ENCODE measurements at regions not wholly inside any gene's neighbourhood (a gene's known extent, or its start where the extent isn't known, plus 50 kb on each side); places are given as distances from the start of the nearest gene placed in this dataset.

DNA sequence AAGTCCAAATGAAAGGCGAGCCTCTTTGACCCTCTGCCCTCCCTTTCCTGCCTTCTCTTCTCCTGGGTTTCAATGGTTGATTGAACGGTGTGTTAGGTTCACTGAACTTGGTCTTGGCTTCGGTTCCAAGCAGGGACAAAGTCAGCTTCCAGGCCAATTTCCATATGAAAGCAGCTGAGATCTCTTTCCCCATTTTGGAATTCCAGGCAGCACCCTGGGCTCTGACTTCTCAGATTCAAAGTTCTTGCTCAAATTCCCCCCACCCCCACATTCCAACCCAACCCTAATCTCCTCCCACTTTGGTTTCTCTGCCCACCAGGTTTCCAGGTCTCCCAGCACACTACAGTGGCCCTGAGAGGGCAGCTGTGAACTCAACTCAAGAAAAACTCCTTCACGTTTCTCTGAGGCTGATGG, 231.0 kb downstream of the INSIG2 start:
- no peak overlapping the region for H3K4me3 ChIP-seq (ENCODE audit: low read depth, low read length)
- TF ChIP-seq, protein P1, sequence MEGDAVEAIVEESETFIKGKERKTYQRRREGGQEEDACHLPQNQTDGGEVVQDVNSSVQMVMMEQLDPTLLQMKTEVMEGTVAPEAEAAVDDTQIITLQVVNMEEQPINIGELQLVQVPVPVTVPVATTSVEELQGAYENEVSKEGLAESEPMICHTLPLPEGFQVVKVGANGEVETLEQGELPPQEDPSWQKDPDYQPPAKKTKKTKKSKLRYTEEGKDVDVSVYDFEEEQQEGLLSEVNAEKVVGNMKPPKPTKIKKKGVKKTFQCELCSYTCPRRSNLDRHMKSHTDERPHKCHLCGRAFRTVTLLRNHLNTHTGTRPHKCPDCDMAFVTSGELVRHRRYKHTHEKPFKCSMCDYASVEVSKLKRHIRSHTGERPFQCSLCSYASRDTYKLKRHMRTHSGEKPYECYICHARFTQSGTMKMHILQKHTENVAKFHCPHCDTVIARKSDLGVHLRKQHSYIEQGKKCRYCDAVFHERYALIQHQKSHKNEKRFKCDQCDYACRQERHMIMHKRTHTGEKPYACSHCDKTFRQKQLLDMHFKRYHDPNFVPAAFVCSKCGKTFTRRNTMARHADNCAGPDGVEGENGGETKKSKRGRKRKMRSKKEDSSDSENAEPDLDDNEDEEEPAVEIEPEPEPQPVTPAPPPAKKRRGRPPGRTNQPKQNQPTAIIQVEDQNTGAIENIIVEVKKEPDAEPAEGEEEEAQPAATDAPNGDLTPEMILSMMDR (IDR thresholded peaks at IDR 0.05; ENCODE audit: low read depth, low read length): no peak

DNA sequence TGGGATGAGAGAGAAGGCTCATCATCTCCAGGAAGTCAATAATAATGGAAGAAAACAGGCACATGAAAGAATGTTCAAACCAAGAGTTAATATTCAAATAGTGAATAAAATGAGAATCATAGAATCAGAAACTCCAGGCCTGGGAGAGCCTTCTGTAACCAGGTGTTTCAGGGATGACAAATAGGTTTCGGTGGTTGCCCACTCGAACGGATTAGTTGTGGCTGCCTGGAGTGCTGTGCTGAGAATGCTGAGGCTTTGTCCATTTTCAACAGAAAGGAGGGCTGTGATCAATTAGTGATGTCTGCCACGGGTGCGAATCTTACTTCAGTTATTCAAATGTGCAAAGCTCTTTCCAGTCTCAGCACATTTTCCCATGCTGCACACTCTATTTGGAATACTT, 227.3 kb downstream of the INSIG2 start:
- H3K4me3 ChIP-seq (ENCODE audit: low read depth, low read length): no peak overlapping the region

DNA sequence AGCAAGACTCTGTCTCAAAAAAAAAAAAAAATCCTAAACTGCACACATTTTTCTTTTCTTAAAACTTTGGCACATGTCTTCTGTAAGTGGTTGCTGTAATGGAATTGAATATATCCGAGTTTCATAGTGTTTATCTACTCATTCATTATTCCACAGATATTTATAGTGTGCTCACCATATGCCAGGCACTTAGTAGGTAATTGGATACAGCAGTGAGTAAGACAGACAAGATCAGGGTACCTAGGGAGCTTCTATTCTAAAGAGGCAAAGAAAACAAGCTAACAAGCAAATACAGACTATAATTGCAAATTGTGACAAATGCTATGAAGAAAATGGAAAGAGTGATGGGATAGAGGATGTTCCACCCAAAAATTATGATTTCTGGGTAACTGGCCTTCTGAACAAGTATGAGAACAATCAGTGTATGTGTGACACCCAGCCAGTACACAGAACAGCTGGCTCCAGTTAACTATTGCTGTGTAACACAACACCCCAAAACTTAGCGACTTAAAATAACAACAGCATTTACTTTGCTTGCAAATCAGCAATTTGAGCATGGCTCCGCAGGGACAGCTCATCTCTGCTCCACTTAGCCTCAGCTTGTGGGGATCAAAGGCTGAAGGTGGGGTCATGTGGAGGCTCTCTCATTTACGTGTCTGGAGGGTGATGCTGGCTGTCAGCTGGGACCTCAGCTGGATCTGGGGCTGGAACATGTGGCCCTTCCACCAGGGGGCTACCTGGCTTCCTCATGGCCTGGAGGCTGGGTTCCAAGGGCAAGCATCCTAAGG, 224.9 kb downstream of the INSIG2 start:
- TF ChIP-seq, protein P1 (IDR thresholded peaks at IDR 0.05; ENCODE audit: low read depth, low read length): no peak
- H3K4me3 ChIP-seq (ENCODE audit: low read depth, low read length): no peak overlapping the region

More for the DNA sequence above, 227.3 kb downstream of the INSIG2 start:
- TF ChIP-seq, protein P1 (IDR thresholded peaks at IDR 0.05; ENCODE audit: low read depth, low read length): no peak

DNA sequence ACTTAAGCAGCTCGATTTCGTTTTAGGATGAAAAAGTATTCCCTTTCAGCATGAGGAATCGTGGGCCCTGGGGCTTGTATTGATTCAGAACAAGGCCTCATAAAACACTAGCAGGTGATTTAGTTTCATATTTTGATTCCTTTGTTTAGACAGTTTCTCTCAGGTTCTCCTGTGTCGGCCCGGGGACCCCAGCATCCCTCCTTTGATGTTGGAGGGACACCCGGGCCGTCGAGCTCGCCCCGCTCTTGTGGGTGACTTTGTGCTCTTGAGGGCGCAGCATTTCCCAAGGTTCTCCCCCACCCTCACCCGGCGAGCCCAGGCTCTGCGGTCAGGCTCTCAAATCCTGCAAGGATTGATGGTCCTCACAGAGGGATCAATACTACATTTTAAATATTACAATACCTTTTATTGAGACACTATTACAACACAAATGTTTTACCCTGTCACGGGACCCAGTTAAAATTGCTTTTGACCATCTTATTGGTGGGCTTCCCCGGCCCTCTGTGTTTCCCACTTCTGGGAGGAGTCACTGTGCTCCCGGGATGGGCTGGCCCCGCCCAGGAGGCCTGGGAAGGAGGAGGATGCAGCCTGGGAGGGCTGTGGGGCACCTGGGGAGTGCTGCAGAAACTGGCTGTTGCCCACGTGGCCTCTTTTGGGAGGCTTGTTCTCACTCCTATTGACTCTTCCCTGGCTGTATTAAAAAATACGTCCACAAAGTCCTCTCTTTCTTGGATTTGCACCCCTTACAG, 222.6 kb downstream of the INSIG2 start:
- TF ChIP-seq, protein P1 (IDR thresholded peaks at IDR 0.05; ENCODE audit: low read depth, low read length): no peak
- no peak overlapping the region for H3K4me3 ChIP-seq (ENCODE audit: low read depth, low read length)

DNA sequence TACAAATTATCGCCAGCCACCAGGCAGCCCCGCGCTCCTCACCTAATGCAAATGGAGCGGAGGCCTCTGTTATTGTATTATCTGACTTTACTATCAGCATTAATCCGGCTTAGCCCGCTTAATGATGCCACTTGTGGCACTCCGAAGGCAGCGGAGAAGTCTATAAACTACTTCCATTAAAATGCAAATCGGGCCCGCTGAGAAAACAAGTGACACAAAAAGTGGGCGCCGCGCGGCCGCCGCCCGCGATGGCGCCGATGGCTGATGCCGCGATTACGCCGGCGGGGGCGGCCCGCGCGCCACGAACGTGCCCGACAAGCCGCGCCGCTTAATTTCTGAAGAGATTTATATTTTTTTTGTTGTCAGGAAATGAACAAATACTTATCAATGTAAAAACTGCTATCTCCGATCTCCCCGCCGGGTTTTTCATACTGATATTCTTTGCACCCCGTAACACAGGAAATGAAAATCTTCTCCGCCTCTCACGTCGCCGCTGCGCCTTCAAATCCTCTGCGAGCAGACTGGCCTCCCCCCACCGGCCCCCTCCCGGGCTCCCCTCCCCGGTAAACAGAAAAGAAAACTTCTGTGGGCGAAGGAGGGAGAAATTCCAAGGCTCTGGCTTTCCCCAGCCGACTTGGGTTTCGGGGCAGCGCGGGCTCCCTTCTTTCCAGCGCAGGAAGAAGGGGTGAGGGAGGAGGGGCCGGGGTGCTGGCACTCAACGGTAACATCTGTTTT, 221.8 kb downstream of the INSIG2 start:
- TF ChIP-seq, protein P1 (IDR thresholded peaks at IDR 0.05; ENCODE audit: low read depth, low read length): no peak
- no peak overlapping the region for H3K4me3 ChIP-seq (ENCODE audit: low read depth, low read length)

DNA sequence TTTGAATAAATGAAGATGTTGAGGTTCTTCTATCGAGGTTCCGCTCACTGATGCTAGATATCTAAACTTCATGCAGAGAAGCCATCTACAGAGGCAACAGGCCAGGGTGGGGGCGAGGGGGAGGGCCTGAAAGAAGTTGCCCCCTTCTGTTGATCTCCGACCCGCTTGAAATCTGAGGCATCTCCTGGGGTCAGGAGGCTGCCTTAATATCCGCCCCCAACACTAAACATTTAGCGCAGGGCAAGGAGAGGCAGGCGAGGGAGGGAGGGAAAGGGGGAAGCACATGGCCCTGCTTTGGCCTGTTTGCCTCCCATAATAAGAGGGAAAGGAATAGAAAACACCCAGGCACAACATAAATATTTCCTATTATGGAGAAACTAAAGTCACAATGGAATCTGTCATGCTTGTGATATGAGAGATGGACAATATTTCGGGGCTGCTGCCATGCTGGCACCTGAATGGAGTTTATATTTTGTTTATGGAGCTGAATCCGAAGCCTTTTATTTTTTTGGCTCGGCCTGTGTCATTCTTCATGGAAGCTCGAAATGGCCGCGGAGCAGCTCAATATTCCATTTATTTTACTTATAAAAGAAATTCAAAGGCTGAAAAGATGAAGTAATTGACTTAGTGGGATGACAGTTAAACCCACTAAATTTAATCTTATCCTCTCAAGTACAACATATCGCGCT, 221.1 kb downstream of the INSIG2 start:
- TF ChIP-seq, protein P1 (IDR thresholded peaks at IDR 0.05; ENCODE audit: low read depth, low read length): no peak
- H3K4me3 ChIP-seq (ENCODE audit: low read depth, low read length): no peak overlapping the region
